HG03103 (cell line): ENCODE measurements at regions not wholly inside any gene's neighbourhood (a gene's known extent, or its start where the extent isn't known, plus 50 kb on each side); places are given as distances from the start of the nearest gene placed in this dataset.
"Not testable (repeated sequence)": the region's sequence is repeated elsewhere in the genome, so short reads cannot be mapped to it uniquely, and the experiment has no call there.

Experiments used
- ATAC-seq: cut with Tn5 transposase; IDR thresholded peaks from one replicate; pipeline ENCODE4 v1.9.1; 2021; ENCODE audit warnings: low read depth; ENCODE audit not compliant: unreplicated experiment

DNA sequence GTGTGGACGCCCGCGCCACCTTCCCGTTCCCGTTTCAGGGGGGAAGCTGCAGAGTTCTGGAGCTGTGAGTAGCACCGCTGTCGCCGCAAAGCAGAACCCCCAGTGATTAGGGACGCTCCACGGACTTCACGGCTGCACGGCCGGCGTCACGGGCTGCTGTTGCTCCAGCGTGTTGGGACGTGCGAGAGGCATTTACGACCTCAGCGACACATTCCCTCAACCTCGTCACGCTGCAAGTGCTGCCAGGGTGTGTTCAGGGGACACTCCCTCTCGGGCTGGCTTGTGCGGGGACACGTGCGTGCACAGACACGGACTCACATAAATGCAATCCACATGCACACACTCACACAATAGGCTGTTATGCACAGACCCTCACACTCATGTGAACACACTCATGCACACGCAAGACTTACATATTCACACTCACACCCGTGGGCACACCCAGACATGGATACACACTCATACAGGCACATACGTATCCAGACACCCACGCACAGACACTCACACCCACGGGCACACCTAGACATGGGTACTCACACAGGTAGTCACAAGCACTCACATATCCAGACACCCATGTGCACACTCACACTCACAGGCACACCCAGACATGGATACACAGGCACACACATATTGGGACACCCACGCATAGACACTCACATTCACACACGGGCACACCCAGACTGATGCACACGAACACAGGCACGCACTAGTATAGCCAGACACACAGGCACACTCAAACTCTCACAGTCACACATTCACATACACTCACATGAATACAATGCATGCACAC is 198.0 kb upstream of the ZNF469 start:
- not testable (repeated sequence) for ATAC-seq

DNA sequence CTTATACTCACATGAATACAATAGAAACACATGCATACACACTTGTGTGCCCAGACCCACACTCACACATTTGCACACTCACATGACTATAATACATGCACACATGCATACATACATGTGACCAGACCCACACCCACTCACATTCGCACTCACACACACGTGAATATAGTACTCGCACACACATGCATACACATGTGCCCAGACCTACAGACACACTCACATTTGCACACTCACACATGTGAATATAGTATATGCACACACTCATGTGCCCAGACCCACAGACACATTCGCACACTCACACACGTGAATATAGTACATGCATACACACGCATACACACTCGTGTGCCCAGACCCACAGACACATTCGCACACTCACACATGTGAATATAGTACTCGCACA is 197.4 kb upstream of the ZNF469 start:
- not testable (repeated sequence) for ATAC-seq

DNA sequence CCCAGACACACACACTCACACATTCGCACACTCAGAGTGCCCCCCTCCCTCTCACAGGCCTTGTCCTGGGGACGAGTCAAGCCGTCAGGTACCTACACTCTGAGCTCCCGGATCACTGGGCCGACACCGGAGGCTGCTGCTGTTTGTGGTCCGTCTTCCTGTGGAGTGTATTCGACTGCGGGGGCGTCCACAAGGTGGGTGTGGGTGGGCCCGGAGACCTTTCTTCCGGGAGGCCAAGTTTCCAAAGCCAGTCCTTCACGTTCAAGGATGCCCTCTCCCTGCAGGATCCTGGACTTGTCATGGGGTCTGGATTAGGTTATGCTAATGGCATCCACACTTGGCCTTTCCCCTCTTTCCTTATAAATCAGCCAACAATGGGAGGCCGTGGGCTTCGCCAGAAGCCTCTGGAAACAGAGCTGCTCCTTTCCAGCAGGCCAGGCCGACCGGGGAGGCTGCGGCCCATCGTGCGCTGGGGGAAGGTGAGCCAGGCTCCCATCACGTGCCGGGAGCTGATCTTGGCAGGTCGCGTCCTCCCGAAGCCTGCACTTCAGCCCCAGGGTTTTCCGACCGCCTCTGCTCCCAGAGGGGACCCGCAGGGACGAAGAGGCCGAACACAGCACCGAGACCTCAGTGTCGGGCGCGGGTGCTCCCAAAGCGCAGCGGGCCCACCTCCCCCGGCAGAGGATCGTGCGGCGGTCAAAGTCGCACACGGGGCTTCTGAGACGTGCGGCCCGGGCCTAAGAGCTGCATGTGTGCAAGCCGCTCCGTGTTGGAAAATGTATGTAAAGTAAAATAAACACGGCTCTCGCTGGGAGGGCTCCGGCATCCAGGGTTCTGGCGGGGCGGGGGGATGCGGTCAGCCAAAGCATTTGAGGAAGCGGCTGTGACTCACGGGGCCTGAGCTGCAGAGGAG is 196.5 kb upstream of the ZNF469 start:
- not testable (repeated sequence) for ATAC-seq

DNA sequence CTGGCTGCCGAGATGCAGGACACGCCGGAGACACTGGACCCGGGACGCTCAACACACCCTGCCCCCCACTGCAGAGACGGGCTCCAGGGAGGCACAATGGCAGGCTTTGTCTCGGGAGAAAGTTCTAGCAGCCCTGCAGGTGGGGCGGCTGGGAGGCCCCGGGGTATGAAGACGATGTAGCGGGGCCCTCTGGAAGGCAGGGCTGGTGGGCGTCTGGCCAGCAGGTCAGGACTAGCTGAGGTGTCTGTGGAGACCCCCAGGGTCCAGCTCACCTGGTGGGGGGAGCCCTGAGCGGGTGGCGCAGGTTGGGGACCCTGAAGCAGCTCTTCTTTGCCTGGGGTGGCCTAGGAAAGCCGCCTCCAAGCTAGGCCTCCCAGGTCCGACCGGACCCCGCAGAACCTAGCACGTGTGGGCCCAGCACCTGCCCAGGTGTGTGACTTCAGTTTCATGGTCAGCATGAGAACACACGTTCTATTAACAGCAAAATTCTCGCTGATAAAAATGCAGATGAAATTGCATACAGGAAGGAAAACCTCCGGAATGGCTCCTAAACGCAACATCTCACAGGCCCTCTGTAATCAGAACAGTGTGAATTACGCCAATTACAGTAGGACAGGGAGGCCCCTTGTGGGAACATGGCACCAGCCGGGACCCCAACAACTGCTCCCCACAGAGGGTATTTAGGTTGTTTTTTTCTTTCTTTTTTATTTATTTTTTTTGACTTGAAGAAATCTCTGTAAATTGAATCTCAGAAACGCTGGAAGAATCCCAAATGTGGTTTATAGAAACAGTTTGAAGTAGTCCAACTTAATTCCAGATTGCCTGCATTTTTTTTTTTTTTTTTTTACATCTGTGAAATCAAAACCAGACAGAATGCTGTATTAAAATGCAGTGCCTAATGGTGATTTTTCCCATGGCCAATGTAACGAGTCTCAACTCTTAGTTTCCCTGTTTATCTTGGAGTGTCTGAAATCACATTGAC is 195.6 kb upstream of the ZNF469 start:
- ATAC-seq, result not testable (repeated sequence)

DNA sequence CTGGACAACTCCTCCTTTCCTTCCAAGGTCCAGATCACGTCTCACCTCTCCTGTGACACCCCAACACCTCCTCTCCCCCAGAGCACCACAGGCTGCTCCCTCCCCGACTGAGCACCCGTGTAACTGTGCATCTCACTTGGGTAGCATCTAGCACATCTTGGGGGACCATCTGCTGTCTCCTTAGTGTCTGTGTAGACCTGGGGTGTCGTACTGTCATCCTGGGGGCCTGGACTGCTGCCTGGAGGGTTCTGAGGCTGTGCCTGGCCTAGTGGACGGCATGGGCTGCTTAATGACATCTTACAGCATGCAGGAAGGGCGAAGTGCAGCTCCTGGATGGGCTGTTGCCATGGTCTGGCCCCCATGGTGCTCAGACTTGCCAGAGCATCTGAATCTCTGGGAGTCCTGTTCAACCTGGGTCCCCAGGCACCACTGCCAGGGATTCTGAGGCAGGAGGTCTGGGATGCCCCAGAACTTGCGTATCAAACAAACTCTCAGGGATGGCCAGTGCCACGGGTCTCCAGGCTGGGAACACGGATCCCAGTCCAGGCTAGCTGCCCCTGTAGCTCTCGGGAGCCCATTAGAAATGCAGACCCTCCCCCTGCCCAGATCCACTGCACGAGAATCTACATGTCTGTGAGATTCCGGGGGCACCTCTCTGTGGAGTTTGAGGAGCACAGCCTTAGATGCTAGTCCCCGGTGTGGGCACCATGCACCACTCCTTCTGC is 194.4 kb upstream of the ZNF469 start:
- not testable (repeated sequence) for ATAC-seq

DNA sequence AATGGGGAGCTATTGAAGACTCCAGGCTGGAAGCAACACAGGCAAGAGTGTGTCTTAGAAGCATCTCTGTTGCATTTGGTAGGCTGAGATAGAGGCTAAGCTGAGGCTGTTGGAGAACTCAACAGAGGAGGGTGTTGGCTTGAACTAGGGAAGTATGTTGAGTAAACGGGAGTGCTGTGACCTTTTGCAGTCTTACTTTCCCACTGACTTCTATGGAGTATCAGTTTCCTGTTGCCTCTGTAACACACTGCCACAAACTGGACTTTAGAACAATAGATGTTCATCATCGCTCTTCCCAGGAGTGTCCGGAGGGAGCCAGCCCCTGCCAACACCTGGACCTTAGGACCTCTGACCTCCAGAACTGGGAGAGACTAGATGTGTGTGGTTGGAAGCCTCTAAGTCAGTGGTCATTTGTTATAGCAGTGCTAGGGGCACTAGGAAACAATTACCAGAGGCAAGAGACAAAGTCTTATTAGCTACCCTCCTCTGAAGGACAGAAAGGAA is 192.1 kb upstream of the ZNF469 start:
- ATAC-seq, result not testable (repeated sequence)

DNA sequence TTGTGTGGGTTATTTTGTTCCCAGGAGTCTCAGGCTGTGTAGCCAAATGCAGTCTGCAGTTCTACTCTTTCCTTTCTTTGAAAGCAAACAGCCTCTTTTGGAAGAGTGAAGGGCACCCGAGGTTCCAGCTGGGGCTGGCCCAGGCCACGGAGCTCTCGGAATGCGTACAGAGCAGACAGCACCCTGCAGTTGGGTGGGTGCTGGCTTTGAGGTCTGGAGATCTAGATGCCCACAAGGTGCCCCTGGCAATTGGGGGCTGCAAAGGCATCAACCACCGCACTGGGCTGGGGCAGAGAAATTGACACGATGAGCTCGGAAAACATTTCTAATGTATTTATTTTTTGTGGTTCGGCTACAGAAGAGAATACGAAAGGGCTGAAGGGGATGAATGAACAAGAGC is 191.6 kb upstream of the ZNF469 start:
- not testable (repeated sequence) for ATAC-seq

DNA sequence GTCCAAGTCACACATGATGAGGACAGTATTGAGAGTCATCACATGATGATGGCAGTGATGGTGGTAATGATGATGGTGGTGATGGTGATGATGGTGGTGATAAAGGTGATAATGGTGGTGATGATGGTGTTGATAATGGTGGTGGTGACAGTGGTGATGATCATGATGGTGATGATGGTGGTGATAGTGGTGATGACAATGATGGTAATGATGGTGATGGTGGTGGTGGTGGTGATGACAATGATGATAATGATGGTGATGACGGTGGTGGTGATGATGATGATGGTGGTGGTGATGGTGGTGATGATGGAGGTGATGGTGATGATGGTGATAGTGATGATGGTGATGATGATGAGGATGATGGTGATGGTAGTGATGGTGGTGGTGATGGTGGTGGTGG is 190.2 kb upstream of the ZNF469 start:
- ATAC-seq, result no peak

DNA sequence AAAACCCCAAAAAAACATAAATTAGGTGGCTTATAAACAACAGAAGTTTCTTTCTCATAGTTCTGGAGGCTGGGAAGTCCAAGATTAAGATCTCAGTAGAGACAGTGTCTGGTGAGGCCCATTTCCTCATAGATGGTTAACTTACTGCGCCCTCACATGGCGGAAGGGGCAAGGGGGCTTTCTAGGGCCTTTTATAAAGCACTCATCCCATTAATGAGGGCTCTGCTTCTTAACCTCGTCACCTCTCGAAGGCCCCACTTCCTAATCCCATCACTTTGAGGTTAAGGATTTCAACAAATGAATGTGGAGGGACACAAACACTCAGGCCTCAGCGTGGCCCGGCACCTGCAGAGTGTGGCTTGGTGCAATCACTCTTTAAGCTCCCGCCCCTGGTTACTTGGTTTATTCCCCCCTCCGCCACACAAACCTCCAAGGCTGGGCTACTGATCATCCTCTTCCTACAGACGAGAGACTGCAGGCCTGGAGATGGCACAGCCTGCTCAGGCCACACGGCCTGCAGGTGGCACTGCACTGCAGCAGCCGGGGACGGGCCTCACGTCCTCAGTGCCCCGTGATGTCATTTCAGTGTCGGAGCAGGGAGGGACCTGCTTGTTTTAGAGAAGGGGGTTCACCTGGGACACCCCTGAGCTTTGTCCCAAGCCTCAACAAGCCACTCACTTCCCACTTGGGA is 188.9 kb upstream of the ZNF469 start:
- ATAC-seq, result not testable (repeated sequence)

DNA sequence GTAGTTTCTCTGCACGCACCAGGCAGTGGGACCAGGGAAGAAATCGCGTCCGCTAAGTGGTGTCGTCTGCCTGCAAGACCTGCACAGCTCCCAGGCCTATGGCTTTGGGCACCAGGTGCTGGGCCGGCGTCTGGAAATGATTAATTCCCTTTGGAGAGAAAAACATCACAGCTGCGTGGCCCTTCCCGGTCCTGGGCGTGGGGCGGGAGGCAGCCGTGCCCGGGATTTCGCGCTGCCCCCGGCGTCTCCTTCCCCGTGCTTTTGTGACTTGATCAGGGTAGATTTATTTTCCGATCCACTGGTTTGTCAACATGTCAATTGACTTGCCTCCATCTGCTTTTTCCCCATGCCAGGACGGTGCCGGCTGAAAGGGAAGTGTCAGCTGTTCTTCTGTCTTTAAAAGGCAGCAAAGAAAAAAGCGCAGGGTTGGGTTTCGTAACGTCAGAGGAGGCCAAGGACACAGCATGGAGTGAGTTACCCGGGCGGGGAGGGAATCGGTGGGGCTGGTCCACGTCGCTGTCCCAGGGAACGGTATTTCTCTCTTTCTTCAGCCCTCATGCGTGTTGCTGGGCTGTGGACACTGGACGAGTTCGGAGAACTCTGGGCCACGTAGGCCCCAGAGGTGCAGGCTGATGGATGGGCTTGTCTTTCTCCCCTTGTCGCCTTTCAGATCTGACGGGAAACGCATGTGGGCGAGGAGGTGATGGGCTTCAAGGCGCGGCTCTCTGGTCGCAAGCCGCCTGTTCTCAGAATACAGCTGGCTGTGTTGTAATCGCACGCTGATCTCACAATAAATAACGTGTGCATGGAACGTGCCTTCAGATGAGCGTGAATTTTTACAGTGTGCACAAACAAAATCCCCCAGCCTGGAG is 188.1 kb upstream of the ZNF469 start:
- ATAC-seq, result no peak

DNA sequence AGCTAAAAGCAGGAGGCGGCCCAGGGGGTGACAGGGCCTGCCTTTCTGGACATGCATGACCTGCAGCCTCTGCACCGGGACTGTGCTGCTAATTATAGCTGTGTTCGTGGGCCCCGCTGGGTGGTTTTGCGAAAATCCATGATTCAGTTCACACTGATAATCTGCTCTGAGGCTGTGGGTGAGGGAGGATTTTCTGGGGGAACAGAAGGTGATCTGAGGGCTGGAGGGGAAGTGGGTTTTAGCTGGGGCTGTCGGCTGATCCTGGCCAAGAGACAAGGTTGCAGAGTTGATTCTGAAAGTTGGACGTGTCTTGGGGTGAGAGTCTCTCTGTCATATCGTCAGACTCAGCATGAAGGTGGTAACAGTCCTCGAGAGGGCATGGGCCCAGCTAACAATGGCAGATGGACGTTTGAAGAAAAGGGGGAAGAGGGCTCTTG is 187.5 kb upstream of the ZNF469 start:
- ATAC-seq, result no peak

DNA sequence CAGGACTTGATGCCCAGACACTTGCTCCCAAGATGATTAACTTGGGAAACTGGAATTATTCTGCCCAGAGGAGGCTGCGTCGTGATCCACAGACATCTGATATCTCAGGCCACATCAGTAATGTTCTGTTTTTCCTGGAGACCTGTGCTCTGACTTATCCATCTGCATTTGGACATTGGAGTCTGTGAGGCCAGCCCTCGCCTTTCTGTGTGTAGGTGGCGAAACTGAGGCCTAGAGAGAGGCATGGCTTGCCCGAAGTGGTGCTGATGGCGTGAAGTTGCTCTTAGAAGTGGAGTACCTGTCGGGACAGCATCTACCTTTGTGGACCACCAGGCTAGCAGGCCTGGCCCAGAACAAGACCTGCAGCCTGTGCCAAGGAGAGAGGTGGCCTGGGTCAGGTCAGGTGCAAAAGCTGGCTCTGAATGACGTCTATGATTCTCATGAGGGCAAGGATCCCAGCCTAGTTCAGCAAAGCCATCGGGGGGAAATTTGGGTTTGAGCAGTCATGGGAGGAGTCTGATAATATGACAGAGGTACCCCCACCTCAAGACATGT is 186.8 kb upstream of the ZNF469 start:
- no peak for ATAC-seq

DNA sequence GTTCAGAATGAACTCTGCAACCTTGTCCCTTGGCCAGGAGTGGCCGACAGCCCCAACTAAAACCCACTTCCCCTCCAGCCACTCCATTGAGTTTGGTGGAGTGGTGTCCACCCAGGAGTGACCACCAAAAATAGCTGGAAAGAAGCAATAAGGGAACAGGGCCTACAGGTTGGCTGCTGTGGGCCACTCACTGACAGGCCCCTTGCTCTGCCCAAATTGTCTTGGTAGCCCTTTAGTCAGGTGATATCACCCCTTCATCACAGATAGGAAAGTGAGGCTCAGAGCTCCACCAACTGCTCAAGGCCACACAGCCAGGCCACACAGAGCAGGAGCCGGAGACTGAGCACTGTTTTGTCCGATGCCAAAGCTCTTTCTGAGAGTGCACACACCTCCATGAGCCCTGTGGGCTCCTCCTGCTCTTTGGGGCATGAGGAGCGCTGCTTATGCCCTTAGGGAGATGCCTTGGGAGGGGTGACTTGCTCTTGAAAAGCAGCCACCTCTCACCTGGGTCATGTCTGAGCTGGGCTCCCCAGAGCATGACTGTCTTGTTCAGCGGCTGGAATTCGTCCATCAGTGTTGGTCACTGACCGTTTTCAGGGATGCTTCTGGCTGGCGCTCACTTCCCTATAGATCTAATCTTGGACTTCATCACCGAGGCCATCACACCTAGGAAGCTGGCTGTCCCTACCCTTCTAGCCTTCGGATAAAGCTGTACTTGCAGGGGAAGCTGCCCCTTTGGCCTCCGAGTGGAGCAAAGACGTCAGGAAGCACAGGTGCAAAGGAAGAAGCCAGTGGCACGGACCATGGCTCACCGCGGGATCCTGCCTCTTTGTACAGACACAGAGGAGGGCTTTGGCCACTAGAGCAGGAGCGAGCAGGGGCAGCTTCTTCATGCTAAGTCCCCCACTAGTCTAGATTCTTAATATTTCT is 186.0 kb upstream of the ZNF469 start:
- ATAC-seq, result no peak

DNA sequence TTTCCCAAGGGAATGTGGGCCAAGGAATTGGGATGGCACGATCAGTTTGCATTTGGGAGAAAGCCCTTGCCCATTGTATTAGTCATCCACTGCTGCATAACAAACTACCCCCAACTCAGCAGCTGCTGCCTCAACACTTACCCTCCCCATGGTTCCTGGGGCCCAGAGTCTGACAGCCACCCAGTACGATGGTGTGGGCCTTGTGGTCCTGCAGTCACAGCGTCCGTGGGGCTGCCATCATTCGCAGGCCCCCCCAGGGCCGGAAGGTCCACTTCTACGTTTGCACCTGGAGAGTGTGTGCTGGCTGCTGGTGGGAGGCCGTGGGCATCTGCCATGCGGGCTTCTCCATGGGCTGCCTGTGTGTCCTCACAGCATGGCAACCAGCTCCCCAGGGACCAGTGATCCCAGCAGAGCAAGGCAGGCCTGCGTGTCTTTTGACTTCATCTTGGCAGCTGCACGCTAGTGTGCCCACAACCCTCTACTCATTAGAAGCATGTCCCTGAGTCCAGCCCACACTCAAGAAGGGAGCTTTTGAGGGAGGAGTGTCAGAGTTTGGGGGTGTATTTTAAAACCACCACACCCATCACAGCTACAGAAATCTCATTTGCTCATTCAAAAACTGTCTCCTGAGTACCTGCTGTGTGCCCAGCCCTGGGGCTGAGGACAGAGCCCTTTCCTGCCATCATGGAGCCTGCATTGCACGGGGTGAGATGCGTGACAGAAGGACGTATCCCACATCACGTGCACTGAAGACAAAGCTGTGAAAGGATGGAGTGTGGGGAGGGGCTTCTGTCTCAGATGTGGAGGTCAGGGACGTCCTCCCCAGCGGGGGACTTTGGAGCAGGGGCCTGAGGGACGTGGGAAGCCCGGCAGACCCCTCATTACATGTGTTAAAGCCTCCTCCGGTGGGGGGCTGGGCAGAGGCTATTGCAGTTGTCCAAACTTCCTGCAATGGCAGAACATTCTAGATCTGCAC is 185.0 kb upstream of the ZNF469 start:
- no peak for ATAC-seq

DNA sequence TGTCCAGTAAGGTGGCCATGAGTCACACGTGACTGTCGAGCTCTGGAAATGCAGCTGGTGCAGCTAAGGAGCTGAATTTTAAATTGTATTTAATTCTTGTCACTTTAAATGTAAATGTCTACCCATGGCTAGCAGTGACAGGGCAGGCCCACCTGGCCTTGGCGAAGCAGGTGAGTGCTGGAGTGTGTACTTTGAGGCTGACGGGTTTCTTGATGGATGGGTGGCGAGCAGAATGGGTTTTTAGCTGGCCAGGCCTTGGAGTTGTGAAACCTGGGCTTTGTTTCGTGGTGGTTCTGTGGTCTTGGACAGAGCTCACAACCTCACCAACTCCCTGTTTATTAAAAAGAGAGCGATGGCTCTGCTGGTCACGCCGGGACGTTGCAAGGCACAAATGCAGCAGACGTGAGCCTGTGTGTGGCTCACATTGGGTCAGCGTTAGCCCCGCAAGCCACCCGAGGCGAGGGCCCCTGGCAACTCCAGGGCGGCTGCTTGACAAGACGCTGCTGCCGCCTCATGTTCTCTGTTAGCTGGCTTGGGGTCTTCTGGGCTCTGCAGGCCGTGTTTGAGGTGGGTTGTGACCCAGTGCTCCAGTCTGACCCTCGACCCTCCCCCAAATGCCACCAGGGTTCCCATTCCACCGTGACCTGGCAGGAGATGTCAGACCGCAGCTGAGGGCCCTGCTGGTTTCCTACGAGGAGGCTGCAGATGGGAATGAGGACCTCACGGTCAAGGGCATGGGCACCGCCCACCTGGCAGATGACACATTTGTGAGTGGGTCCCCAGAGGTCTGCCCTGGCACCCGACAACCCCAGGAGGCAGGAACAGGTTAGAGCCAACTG is 184.1 kb upstream of the ZNF469 start:
- not testable (repeated sequence) for ATAC-seq
